OCI-LY1 (cell line): ENCODE measurements at regions not wholly inside any gene's neighbourhood (a gene's known extent, or its start where the extent isn't known, plus 50 kb on each side); places are given as distances from the start of the nearest gene placed in this dataset.

ENCODE experiments used
- CTCF ChIP-seq: fragments of 200-600 bp; sonication (generic), shearing (Covaris generic); IDR thresholded peaks from 2 replicates; pipeline ENCODE4 v1.5.1; 2017; ENCODE audit warnings: mild to moderate bottlenecking, antibody characterized with exemption, low read length, moderate library complexity, mixed read lengths
- EZH2 ChIP-seq: fragments of 200-600 bp; sonication (generic), shearing (Covaris generic); IDR thresholded peaks from 2 replicates; pipeline ENCODE4 v1.8.0; 2017; ENCODE audit warnings: borderline replicate concordance, mixed run types, mild to moderate bottlenecking, antibody characterized with exemption, low read length, moderate library complexity, mixed read lengths

GRCh38 chr3:16119887-16120286, 54.6 kb upstream of the GALNT15 start:
- no peak for TF ChIP-seq CTCF
- no peak for TF ChIP-seq EZH2
